Psoas muscle (tissue), 7 donors: ENCODE measurements at regions not wholly inside any gene's neighbourhood (a gene's known extent, or its start where the extent isn't known, plus 50 kb on each side); places are given as distances from the start of the nearest gene placed in this dataset.

Source experiments
- ATAC-seq, 4 donors: fragments of 200-7000 bp; cut with Tn5 transposase; one replicate each; pipeline ENCODE4 v1.9.1; 2020; ENCODE audit warnings: moderate library complexity in 3 of 4, mild to moderate bottlenecking in 2 of 4
- DNase-seq, 2 donors: peaks; one replicate each; pipeline ENCODE4 v3.0.0-alpha.2; 2020
- H3K27ac ChIP-seq: fragments of 200-600 bp; one replicate; pipeline ENCODE4 v1.8.0; 2022
- H3K27me3 ChIP-seq, 3 donors: fragments of 200-600 bp in 1 of 3; one replicate each; pipeline versions ENCODE4 v1.6.1 to v1.8.0; 2013 to 2022; ENCODE audit warnings: low read length in 2 of 3, mild to moderate bottlenecking in 2 of 3, moderate library complexity in 1 of 3; ENCODE audit not compliant: insufficient read depth in 3 of 3
- H3K36me3 ChIP-seq, 2 donors: fragments of 200-600 bp in 1 of 2; one replicate each; pipeline versions ENCODE4 v1.6.1 to v1.8.0; 2013 to 2022; ENCODE audit warnings: low read depth in 1 of 2, mild to moderate bottlenecking in 1 of 2, moderate library complexity in 1 of 2; ENCODE audit not compliant: insufficient read depth in 1 of 2
- H3K4me1 ChIP-seq: fragments of 200-600 bp; one replicate; pipeline ENCODE4 v1.8.0; 2022
- H3K4me3 ChIP-seq: fragments of 200-600 bp; one replicate; pipeline ENCODE4 v1.8.0; 2022; ENCODE audit warnings: mild to moderate bottlenecking
- H3K9me3 ChIP-seq: fragments of 200-600 bp; one replicate; pipeline ENCODE4 v1.8.0; 2022
- CTCF ChIP-seq: fragments of 200-600 bp; IDR thresholded peaks from one replicate; pipeline ENCODE4 v1.8.0; 2022; ENCODE audit warnings: antibody characterized with exemption
- WGBS, 3 donors: extraction: QIAGEN DNeasy Blood & Tissue Kit; methylation state at CpG; one replicate each; pipeline versions ENCODE4 v1.1.6 to v1.1.7; 2013; 5-methylcytosine and 5-hydroxymethylcytosine counted together
- intact Hi-C, 2 donors: fragments of 100-400 bp; cut with DNase I; formaldehyde crosslinking; loops; one replicate each; pipeline versions ENCODE4 v1.11.0 to v1.14.2; 2022
- donor health status: healthy with polysubstance abuse.
- donor health status: DM: no; HTN: no; CAD: no; lungs with moderate emphysema.
- donor health status: Bipolar disorder and iron deficiency.
- donor health status: healthy.
- donor health status: DM: yes; HTN: yes; CAD: no.
- donor health status: DM: no; HTN: no; CAD: no.
- donor health status: DM: yes; HTN: yes; CAD: no.

DNA sequence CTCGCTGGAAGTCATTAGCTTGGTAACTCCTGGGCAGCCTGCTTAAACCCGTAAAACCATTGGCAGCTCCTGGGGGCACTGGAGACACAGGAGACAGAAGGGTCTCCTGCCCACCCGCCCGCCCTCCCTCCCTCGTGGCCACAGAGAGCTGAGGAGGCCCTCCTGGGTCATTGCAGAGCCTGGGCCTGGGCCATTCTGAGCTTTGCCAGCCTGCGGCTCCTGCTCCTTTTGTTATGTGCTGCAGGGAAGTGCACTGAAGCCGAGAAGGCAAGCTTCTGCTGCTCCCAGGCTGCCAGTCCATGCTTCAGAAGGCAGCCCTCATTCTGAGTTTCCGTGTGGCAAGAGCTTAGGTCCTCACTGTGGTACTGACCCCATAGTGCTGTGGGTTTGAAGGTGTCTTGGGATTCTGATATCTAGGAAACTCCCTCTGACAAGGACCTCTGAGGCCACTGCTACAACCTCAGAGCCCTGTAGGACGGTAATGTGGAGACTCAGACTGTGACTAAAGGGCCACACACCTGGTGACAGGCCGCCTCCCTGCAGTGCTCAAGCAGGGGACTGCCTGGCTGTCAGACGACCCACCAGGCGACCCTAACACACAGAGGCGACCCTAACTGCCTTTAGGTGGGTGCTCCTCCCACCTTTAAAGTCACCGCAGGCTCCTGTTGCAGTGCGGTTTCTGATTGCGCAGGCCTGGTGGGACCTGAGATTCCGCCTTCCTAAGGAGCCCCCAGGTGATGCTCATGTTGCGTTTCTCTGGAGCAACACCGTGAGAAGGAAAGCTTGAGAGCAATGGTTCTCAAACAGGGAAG is 118.7 kb downstream of the IER5 start:
- TF ChIP-seq CTCF: no peak
- no peak overlapping the region for H3K27ac ChIP-seq
- intact Hi-C loops: no loop called here
- DNase-seq: no peak
- H3K4me1 ChIP-seq: peaks cover 22% of the 10 kb centered on the region
- no peaks in the 10 kb centered on the region for H3K9me3 ChIP-seq
- ATAC-seq: peak in 3 of 4 donors; percentile 19 to 50 (median 48)
- WGBS, 3 donors: 58 to 72% (median 68%) methylated on average over 16 to 19 of the region's 19 CpGs
- H3K27me3 ChIP-seq: no peaks in the 10 kb centered on the region
- H3K4me3 ChIP-seq: no peak overlapping the region
- H3K36me3 ChIP-seq: no peaks in the 10 kb centered on the region

DNA sequence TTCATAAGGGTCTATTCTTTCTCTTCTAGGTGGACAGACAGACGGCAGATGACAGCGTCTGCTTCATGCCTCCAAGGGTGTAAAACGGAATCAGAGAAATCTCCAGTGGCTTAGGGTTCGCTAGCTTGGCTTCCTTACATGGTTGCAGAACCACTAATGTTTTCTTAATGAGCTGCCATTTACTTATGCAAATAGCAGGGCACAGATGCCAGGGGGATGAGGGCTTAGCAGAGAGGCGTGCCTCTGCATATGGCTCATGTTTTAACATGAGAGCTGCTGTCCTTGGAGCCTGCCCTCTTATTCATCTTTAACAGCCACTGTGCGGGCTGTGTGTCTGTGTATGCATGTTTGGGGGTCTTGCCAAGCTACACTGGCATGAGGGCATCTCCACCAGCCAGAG is 119.6 kb downstream of the IER5 start:
- Histone ChIP-seq H3K4me1 (peaks cover 22% of the 10 kb centered on the region), H3K27ac (no peak overlapping the region), H3K27me3 (no peaks in the 10 kb centered on the region), H3K4me3 (no peak overlapping the region), H3K9me3 (no peaks in the 10 kb centered on the region), H3K36me3 (no peaks in the 10 kb centered on the region)
- 83 to 88% (median 87%) methylated on average over 6 of the region's 6 CpGs for WGBS, 3 donors
- ATAC-seq: no peak
- TF ChIP-seq CTCF: no peak
- DNase-seq: no peak
- intact Hi-C loops: no loop called here

DNA sequence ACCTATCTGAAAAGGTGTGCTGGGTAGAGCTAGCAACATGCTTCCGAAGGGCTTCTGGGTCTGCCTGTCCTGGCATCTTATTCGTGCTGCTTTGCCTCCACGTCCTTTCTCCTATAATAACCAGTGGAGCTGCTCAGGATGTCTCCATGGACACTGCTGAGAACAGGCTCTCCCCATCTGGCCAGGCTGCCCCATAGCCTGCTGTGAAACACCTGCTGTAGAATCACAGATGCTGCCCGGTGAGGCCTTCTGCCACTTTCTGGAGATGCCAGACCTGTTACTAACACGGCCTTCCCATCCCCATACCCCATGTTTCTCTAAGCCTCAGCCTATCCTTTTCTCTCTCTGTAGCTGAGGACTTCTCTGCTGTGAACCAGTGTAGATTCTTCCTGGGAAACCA is 120.5 kb downstream of the IER5 start:
- Histone ChIP-seq H3K36me3 (no peaks in the 10 kb centered on the region), H3K4me3 (no peak overlapping the region), H3K9me3 (no peaks in the 10 kb centered on the region), H3K27me3 (no peaks in the 10 kb centered on the region), H3K4me1 (peaks cover 22% of the 10 kb centered on the region), H3K27ac (no peak overlapping the region)
- ATAC-seq: no peak
- no peak for TF ChIP-seq CTCF
- WGBS, 3 donors: 72 to 84% (median 77%) methylated on average over 5 of the region's 5 CpGs
- no peak for DNase-seq
- intact Hi-C loops: no loop called here

- 68 to 74% (median 71%) methylated on average over 3 of the region's 3 CpGs for WGBS, 3 donors
- intact Hi-C loops: loop anchor here in 1 of 2 donors (10.0 kb wide), 1 partner anchor 102 kb away; no protein-coding TSS in a partner anchor
- ATAC-seq: no peak
Observed at GRCh38 chr1:181213056-181213455, 124.6 kb downstream of the IER5 start.

More at GRCh38 chr1:181213056-181213455, 124.6 kb downstream of the IER5 start:
- H3K36me3 ChIP-seq: no peaks in the 10 kb centered on the region
- TF ChIP-seq CTCF: no peak
- H3K27me3 ChIP-seq: no peaks in the 10 kb centered on the region
- no peaks in the 10 kb centered on the region for H3K9me3 ChIP-seq
- H3K4me3 ChIP-seq: no peak overlapping the region
- DNase-seq: no peak
- H3K27ac ChIP-seq: no peak overlapping the region
- H3K4me1 ChIP-seq: peaks cover 2% of the 10 kb centered on the region
